Kidney (tissue), 13 donors: ENCODE measurements at regions not wholly inside any gene's neighbourhood (a gene's known extent, or its start where the extent isn't known, plus 50 kb on each side); places are given as distances from the start of the nearest gene placed in this dataset.

Source experiments
- DNase-seq, 5 donors: peaks; one replicate each; pipeline ENCODE4 v3.0.0-alpha.2; 2013 to 2020
- FAIRE-seq: peaks from 2 replicates; lab custom pipeline; 2012; peaks lifted over from hg19 to GRCh38; lab: Jason Lieb, UNC
- H3K27ac ChIP-seq, 2 donors: one replicate each; pipeline ENCODE4 v1.7.0; 2013; ENCODE audit warnings: low read depth in 2 of 2, low read length in 2 of 2, inconsistent platforms in 1 of 2
- H3K27me3 ChIP-seq: one replicate; pipeline ENCODE4 v1.7.1; 2013; ENCODE audit warnings: low read length, inconsistent platforms; ENCODE audit not compliant: control insufficient read depth, insufficient read depth
- H3K36me3 ChIP-seq, 3 donors: one replicate each; pipeline versions ENCODE4 v1.7.0 to v1.7.1; 2013; ENCODE audit warnings: low read length in 3 of 3, control low read depth in 1 of 3, inconsistent platforms in 1 of 3; ENCODE audit not compliant: insufficient read depth in 3 of 3, control insufficient read depth in 2 of 3
- H3K4me1 ChIP-seq, 3 donors: one replicate each; pipeline versions ENCODE4 v1.7.0 to v1.7.1; 2013; ENCODE audit warnings: low read length in 3 of 3, inconsistent platforms in 1 of 3, low read depth in 1 of 3; ENCODE audit not compliant: control insufficient read depth in 2 of 3, insufficient read depth in 2 of 3
- H3K4me3 ChIP-seq, 3 donors: one replicate each; pipeline versions ENCODE4 v1.7.0 to v1.8.1; 2013; ENCODE audit warnings: low read length in 3 of 3, control low read depth in 1 of 3, inconsistent platforms in 1 of 3
- H3K9ac ChIP-seq, 3 donors: one replicate each; pipeline versions ENCODE4 v1.7.0 to v1.7.1; 2013; ENCODE audit warnings: low read length in 3 of 3, control low read depth in 1 of 3, inconsistent platforms in 1 of 3
- H3K9me3 ChIP-seq, 3 donors: one replicate each; pipeline versions ENCODE4 v1.7.0 to v1.7.1; 2013; ENCODE audit warnings: low read length in 3 of 3, control low read depth in 1 of 3, inconsistent platforms in 1 of 3; ENCODE audit not compliant: control insufficient read depth in 2 of 3, insufficient read depth in 1 of 3
- intact Hi-C: fragments of 100-400 bp; cut with DNase I; formaldehyde crosslinking; loops from one replicate; pipeline ENCODE4 v1.11.1; 2022
- TF ChIP-seq, protein P1 (sequence below): IDR thresholded peaks from 3 replicates; pipeline ENCODE4 v1.5.1; 2012; ENCODE audit warnings: mild to moderate bottlenecking, moderate library complexity, borderline replicate concordance; ENCODE audit not compliant: insufficient read depth; ENCODE audit errors: extremely low read depth
- donor health status: control.
- donor health status: control.
- donor health status: control.
- donor health status: control.
- donor health status: control.
- donor health status: DM: yes; HTN: yes; CAD: no.
- donor health status: Normal renal cell carcinoma (clear cell type).

DNA sequence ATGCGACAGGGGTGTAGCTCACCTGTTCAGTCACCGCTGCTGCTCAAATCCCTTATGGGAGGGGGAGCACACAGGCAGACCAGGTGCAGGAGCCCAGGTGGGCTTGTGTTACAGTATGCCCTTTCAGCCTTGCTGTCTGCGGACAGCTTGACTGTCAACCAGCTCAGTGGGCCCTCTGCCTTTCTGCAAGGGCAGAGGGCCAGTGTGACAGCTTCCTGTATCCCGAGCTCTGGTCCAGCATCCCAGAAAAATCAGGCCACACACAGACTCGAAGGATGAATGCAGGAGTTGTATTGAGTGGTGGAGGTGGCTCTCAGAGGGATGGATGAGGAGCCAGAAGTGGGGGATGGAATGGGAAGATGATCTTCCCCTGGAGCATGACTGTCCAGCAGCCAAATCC lies 172.2 kb downstream of the C5orf15 start:
- Histone ChIP-seq H3K4me3 (no peak overlapping the region), H3K36me3 (no peaks in the 10 kb centered on the region), H3K27ac (no peak overlapping the region), H3K27me3 (no peaks in the 10 kb centered on the region), H3K9ac (no peak overlapping the region), H3K4me1 (peaks cover 0 to 2% (median under 1%) of the 10 kb centered on the region in 3 donors), H3K9me3 (no peaks in the 10 kb centered on the region)
- TF ChIP-seq, protein P1, sequence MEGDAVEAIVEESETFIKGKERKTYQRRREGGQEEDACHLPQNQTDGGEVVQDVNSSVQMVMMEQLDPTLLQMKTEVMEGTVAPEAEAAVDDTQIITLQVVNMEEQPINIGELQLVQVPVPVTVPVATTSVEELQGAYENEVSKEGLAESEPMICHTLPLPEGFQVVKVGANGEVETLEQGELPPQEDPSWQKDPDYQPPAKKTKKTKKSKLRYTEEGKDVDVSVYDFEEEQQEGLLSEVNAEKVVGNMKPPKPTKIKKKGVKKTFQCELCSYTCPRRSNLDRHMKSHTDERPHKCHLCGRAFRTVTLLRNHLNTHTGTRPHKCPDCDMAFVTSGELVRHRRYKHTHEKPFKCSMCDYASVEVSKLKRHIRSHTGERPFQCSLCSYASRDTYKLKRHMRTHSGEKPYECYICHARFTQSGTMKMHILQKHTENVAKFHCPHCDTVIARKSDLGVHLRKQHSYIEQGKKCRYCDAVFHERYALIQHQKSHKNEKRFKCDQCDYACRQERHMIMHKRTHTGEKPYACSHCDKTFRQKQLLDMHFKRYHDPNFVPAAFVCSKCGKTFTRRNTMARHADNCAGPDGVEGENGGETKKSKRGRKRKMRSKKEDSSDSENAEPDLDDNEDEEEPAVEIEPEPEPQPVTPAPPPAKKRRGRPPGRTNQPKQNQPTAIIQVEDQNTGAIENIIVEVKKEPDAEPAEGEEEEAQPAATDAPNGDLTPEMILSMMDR: no peak
- FAIRE-seq (no peak), DNase-seq (no peak)
- intact Hi-C loops: no loop called here

- H3K27me3 ChIP-seq: no peaks in the 10 kb centered on the region
- no peak overlapping the region for H3K9ac ChIP-seq
- TF ChIP-seq, protein P1: no peak
- intact Hi-C loops: no loop called here
- no peaks in the 10 kb centered on the region for H3K9me3 ChIP-seq
- no peak for DNase-seq
- H3K27ac ChIP-seq: no peak overlapping the region
- no peak for FAIRE-seq
- no peak overlapping the region for H3K4me3 ChIP-seq
- H3K4me1 ChIP-seq: no peaks in the 10 kb centered on the region
- H3K36me3 ChIP-seq: no peaks in the 10 kb centered on the region
These were observed 173.5 kb downstream of the C5orf15 start for GRCh38 chr5:133794771-133795415.

DNA sequence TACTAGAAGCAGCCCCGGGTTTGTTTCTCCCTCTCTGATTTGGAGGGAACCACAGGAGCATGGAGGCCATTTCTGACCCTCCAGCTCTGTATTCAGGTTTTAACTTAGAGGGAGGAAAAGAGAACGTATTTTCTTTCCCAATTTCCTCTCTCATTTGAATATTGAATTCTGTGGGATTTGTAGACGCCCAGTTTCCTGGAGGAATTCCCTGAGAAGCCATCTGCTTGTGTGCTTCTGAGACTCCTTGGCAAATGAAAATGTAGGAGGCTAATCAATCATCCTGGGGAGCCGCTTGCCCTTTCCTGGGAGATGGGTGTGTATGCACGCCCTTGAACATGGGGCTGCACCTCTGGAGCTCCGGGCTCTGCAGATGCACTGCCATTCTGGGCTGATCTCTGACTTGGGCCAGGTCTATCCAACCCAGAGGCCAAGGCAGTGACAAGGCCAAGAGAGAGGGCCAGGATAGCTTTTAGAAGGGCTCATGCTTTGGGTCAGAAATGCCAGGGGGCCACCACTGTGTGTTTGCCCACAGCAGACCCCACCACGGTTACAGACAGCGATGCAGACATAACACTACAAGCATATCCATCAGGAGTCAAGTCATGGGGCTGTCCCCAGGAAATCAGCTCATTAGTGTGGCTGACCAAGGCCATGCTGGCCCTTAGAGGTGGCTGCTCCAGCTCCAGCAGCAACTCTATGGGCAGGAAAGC lies 174.5 kb downstream of the C5orf15 start:
- H3K27ac ChIP-seq: no peak overlapping the region
- no peak for FAIRE-seq
- H3K9ac ChIP-seq: no peak overlapping the region
- H3K9me3 ChIP-seq: no peaks in the 10 kb centered on the region
- no peak overlapping the region for H3K4me3 ChIP-seq
- no peak for DNase-seq
- intact Hi-C loops: no loop called here
- H3K4me1 ChIP-seq: no peaks in the 10 kb centered on the region
- no peaks in the 10 kb centered on the region for H3K36me3 ChIP-seq
- H3K27me3 ChIP-seq: no peaks in the 10 kb centered on the region
- TF ChIP-seq, protein P1: no peak
